Choroid plexus epithelial cell (primary cell): ENCODE measurements at regions not wholly inside any gene's neighbourhood (a gene's known extent, or its start where the extent isn't known, plus 50 kb on each side); places are given as distances from the start of the nearest gene placed in this dataset.

Source experiments
- DNase-seq: peaks from one replicate; pipeline ENCODE4 v3.0.0-alpha.2; 2010; ENCODE audit warnings: low read depth
- H3K4me3 ChIP-seq: 2 replicates; pipeline ENCODE4 v1.5.1; 2011; ENCODE audit warnings: low read depth, mild to moderate bottlenecking, control low read depth, low read length, moderate library complexity
- CTCF ChIP-seq: conservative IDR thresholded peaks from 2 replicates; pipeline ENCODE4 v1.5.1; 2011; ENCODE audit warnings: low read depth, mild to moderate bottlenecking, control low read depth, inconsistent platforms, low read length, moderate library complexity

- no peak overlapping the region for H3K4me3 ChIP-seq
- no peak for TF ChIP-seq CTCF
- peak; percentile 22 for DNase-seq
Observed at GRCh38 chr4:168019921-168020320, 72.4 kb upstream of the ANXA10 start.

- H3K4me3 ChIP-seq, result no peak overlapping the region
- TF ChIP-seq CTCF, result no peak
Observed at GRCh38 chr4:168021666-168022065, 70.7 kb upstream of the ANXA10 start.

GRCh38 chr4:168028568-168028967, 63.8 kb upstream of the ANXA10 start:
- H3K4me3 ChIP-seq, result no peak overlapping the region
- peak; percentile 28 for DNase-seq
- peak; percentile 31 for TF ChIP-seq CTCF

More at GRCh38 chr4:168021666-168022065, 70.7 kb upstream of the ANXA10 start:
- DNase-seq, result peak; percentile 60

GRCh38 chr4:168028970-168029597, 63.3 kb upstream of the ANXA10 start:
- H3K4me3 ChIP-seq, result no peak overlapping the region
- no peak for TF ChIP-seq CTCF
- no peak for DNase-seq

GRCh38 chr4:168037676-168038075, 54.7 kb upstream of the ANXA10 start:
- DNase-seq, result no peak
- H3K4me3 ChIP-seq, result no peak overlapping the region
- TF ChIP-seq CTCF, result no peak

- TF ChIP-seq CTCF, result no peak
- H3K4me3 ChIP-seq, result no peak overlapping the region
- no peak for DNase-seq
Observed at GRCh38 chr4:168039593-168039992, 52.7 kb upstream of the ANXA10 start.
